ENCODE measurements at regions not wholly inside any gene's neighbourhood (a gene's known extent, or its start where the extent isn't known, plus 50 kb on each side); places are given as distances from the start of the nearest gene placed in this dataset.
A peak's percentile ranks its signal among the peaks of the same experiment; 100 is the strongest.

- no peaks in the 10 kb centered on the region for H3K9me3 ChIP-seq
- H3K36me3 ChIP-seq (replicated peaks in 1 of 2; ENCODE audit: control insufficient read depth in 1 of 2, insufficient read depth in 2 of 2, low read length in 1 of 2) = no peaks in the 10 kb centered on the region
- WGBS (ENCODE audit: low lambda C conversion rate) = 10% methylated on average over 2 of the region's 2 CpGs
- H3K27me3 ChIP-seq (ENCODE audit: insufficient read depth) = no peaks in the 10 kb centered on the region
- no peak overlapping the region for H2AFZ ChIP-seq (ENCODE audit: low read depth)
- no peaks in the 10 kb centered on the region for H3K9me2 ChIP-seq
- POLR2A ChIA-PET = no interaction called here
- H3K4me3 ChIP-seq (ENCODE audit: low read depth in 2 of 2, low read length in 1 of 2) = no peak overlapping the region
- H3K79me2 ChIP-seq (ENCODE audit: insufficient read depth) = no peaks in the 10 kb centered on the region
- H3K27ac ChIP-seq (ENCODE audit: low read depth in 2 of 2, low read length in 1 of 2) = peak overlapping the region in 1 of 2 experiments; percentile 18; a peak in 1 of 4 replicates
- H3F3A ChIP-seq (replicated peaks; ENCODE audit: insufficient read depth) = peaks cover 6% of the 10 kb centered on the region
- no peak for DNase-seq
- H4K20me1 ChIP-seq (ENCODE audit: insufficient read depth) = no peaks in the 10 kb centered on the region
- H3K4me2 ChIP-seq = no peak overlapping the region
- H3K9ac ChIP-seq = no peak overlapping the region
- CTCF ChIA-PET = no interaction called here
- H3K4me1 ChIP-seq (ENCODE audit: control insufficient read depth in 1 of 2, insufficient read depth in 2 of 2, low read depth in 1 of 2, low read length in 1 of 2) = no peaks in the 10 kb centered on the region; a peak in 1 of 4 replicates
- TF ChIP-seq MAX (IDR thresholded peaks at IDR 0.05; ENCODE audit: low read depth) = no peak
- peak; percentile 72; the same call in 1 of the 2 replicates for TF ChIP-seq FOXM1 (IDR thresholded peaks at IDR 0.05; ENCODE audit: low read depth)
- TF ChIP-seq EP300 (IDR thresholded peaks at IDR 0.05; ENCODE audit: borderline replicate concordance in 1 of 2, low read depth in 1 of 2, low read length in 1 of 2) = peak in 1 of 2 experiments; percentile 91; a peak in 2 of 4 replicates
- TF ChIP-seq GABPA (IDR thresholded peaks at IDR 0.05; ENCODE audit: low read depth) = no peak
- TF ChIP-seq POLR2AphosphoS5 (IDR thresholded peaks at IDR 0.05; ENCODE audit: low read depth, low read length) = peak; percentile 59; the same call in 1 of the 2 replicates
- TF ChIP-seq RXRA (IDR thresholded peaks at IDR 0.05; ENCODE audit: borderline replicate concordance, low read depth) = no peak
- TF ChIP-seq RAD21 (IDR thresholded peaks at IDR 0.05; ENCODE audit: low read length) = no peak
- no peak for TF ChIP-seq ZBTB33 (IDR thresholded peaks at IDR 0.05; ENCODE audit: borderline replicate concordance, low read depth)
- no peak for TF ChIP-seq ELF1 (IDR thresholded peaks at IDR 0.05)
- peak; percentile 87 for TF ChIP-seq JUND (IDR thresholded peaks at IDR 0.05)
- no peak for TF ChIP-seq SMC3 (IDR thresholded peaks at IDR 0.05; ENCODE audit: low read depth, low read length)
- no peak for TF ChIP-seq GATA2 (CRISPR knock-in tag; IDR thresholded peaks at IDR 0.05)
- TF ChIP-seq MEF2A (IDR thresholded peaks at IDR 0.05; ENCODE audit: borderline replicate concordance, low read depth) = 0 out of 2 replicates have a peak, but pooled peaks have one; percentile 26
- TF ChIP-seq EZH2phosphoT487 (IDR thresholded peaks at IDR 0.05; ENCODE audit: borderline replicate concordance, low read depth) = no peak
- TF ChIP-seq TEAD4 (IDR thresholded peaks at IDR 0.05; ENCODE audit: borderline replicate concordance, insufficient read depth) = peak; percentile 63; the same call in 1 of the 2 replicates
- no peak for TF ChIP-seq CHD2 (IDR thresholded peaks at IDR 0.05; ENCODE audit: low read length, partially characterized antibody)
- peak; percentile 73 for TF ChIP-seq FOSL2 (IDR thresholded peaks at IDR 0.05; ENCODE audit: borderline replicate concordance, low read depth)
- TF ChIP-seq FOXJ3 (CRISPR knock-in tag; IDR thresholded peaks at IDR 0.05) = no peak
- TF ChIP-seq YY1 (IDR thresholded peaks at IDR 0.05; ENCODE audit: low read depth) = no peak
- TF ChIP-seq TAF1 (IDR thresholded peaks at IDR 0.05; ENCODE audit: borderline replicate concordance, low read depth, low read length) = no peak
- TF ChIP-seq RFX5 (IDR thresholded peaks at IDR 0.05; ENCODE audit: low read length) = no peak
- TF ChIP-seq, protein P1, sequence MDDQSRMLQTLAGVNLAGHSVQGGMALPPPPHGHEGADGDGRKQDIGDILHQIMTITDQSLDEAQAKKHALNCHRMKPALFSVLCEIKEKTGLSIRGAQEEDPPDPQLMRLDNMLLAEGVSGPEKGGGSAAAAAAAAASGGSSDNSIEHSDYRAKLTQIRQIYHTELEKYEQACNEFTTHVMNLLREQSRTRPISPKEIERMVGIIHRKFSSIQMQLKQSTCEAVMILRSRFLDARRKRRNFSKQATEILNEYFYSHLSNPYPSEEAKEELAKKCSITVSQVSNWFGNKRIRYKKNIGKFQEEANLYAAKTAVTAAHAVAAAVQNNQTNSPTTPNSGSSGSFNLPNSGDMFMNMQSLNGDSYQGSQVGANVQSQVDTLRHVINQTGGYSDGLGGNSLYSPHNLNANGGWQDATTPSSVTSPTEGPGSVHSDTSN (IDR thresholded peaks at IDR 0.05) = peak; percentile 83
- TF ChIP-seq TCF12 (IDR thresholded peaks at IDR 0.05) = peak; percentile 92
- TF ChIP-seq NRF1 (IDR thresholded peaks at IDR 0.05; ENCODE audit: low read depth, low read length) = no peak
- TF ChIP-seq REST (IDR thresholded peaks at IDR 0.05; ENCODE audit: low read depth, low read length) = no peak
- no peak for TF ChIP-seq IRF3 (IDR thresholded peaks at IDR 0.05; ENCODE audit: low read depth, low read length)
Measured at GRCh38 chr4:20158195-20158594, 93.5 kb upstream of the SLIT2 start.

Measured in SK-N-SH (cell line).